Fibroblast of skin of right quadriceps (primary cell): ENCODE measurements at regions not wholly inside any gene's neighbourhood (a gene's known extent, or its start where the extent isn't known, plus 50 kb on each side); places are given as distances from the start of the nearest gene placed in this dataset.

Experiments used
- DNase-seq: peaks from one replicate; pipeline ENCODE4 v3.0.0-alpha.2; 2013

DNA sequence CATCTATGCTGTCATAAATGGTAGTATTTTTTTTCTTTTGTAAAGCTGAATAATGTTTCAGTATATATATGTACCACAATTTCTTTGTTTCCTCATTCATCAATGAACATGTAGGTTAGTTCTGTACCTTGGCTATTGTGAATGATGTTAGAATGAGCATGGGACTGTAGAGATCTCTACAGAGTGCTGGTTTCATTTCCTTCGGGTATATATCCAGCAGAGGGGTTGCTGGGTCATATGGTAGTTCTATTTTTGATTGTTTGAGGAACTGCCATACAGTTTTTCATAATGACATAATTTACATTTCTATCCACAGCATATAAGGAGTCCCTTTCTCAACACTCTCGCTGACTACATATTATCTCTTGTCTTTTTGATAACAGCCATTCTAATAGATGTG is 243.5 kb downstream of the CDH7 start:
- no peak for DNase-seq

DNA sequence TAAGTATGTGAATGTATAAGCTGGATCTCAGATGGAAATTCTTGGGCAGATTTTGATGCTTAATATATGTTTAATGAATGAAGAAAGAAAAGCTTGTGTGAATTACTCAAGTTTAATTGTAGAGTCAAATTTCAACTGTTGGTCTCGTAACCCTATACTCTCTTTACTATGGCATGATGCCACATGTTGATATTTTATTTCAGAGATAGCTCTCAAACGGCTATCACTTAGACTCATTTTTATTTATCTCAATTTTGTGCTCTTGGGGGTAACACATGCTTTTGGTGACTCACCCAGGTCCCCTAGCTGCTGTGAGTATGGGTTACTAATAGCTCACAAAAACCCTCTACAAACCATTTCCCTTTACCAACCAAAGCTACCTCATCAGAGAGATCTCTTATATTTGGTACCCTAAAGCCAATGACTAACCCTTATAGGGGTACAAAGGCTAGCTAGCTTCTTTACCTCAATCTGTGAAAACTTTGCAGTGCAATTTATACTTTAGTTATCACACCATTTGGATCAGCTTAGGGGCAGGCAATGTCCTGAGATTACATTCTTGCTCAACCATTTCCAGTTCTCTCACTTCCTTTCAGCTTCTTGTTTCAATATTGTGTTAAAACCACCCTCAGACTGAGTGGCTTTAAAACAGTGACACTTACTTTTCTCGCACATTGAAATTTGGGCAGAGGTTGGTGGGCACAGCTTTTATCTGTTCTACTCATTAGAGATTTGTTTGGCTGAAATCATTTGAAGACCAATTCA is 240.3 kb downstream of the CDH7 start:
- DNase-seq: no peak

DNA sequence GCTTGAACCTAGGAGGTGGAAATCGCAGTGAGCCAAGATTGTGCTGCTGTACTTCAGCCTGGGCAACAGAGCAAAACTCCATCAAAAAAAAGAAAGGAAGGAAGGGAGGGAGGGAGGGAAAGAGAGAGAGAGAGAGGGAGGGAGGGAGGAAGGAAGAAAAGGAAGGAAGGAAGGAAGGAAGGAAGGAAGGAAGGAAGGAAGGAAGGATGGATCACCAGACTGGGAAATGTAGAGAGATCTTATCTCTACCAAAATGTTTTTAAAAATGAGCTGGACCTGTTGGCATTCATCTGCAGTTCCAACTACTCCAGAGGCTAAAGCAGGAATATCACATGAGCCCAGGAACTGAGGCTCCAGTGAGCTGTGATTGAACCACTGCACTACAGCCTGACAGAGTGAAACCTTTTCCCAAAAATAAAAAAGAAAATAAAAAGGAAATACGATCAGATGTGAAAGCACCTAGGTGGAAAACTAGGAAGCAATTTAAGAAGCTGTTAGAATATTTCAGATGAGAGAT is 239.4 kb downstream of the CDH7 start:
- DNase-seq: no peak

- DNase-seq: no peak
These were observed 238.2 kb downstream of the CDH7 start for GRCh38 chr18:65988972-65989371.

DNA sequence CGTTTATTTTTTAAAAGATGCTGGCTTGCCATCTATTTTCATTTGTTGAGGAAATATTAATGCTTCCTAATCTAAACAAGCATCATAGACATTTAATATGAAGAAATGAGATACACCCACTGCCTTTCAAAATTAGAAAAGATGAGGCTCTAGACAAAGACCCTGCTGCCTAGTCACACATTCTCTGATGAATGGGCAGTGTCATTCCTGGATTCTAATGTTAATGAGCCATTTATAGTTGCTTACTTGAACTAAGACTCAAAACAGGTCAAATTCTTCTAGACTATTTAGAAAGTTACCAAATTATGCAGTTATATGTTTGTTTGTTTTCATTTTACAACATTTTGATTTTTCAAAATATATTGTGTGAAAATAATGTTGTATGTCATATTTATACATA is 237.6 kb downstream of the CDH7 start:
- no peak for DNase-seq

GRCh38 chr18:65983750-65984149 is 232.9 kb downstream of the CDH7 start:
- DNase-seq: no peak

GRCh38 chr18:65975536-65975935 is 224.7 kb downstream of the CDH7 start:
- DNase-seq: no peak

DNA sequence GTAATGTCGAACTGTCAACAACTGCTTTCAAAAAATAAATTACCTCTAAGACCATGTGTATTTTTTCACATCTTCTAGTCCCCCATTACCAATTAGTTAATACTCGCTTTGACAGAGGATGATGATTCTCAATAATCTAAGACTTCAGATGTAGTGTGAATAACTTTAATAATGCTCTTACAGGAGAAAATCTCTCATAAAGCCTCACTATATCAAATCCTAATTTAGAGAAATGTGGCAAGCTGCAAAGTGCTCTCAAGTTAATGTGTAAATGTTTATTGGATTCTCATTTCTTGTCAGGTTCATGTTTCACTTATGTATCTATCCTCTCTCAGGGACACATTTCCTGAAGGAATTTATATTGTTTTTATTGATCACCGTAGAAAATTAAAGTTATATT is 223.9 kb downstream of the CDH7 start:
- DNase-seq: no peak

DNA sequence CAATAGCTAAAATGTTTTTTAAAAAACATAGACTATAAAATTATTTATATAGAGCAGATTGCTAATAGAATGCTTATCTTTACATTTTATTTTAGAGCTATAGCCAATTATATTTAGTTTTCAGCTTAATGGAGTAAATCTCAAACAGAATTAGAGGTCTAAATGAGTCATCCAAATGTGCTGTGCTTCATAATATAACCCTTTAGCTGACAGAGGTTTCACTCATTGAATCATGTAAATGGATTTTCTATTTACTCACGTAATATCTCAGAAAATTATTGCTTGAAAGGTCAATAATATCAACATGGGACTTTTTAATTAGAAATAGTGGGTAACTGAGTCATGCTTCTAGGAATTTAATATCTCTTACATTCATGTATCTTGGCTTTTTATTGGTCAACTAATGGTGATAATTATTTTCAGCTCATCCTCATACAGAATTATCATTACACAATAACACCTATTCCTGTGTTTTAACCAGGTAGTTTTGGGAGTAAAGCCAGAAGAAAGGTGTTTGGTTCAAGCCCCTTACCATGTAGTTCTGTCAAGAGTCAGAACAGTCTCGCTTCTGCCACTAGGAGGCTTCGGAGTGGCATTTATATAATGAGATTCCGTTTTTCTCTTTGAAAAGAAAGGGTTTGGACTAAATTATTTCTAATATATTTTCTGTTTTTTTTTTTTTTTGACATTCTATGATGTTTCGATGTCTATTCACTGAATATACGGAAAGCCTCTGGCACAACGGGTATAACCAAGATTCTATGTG is 217.6 kb downstream of the CDH7 start:
- no peak for DNase-seq

DNA sequence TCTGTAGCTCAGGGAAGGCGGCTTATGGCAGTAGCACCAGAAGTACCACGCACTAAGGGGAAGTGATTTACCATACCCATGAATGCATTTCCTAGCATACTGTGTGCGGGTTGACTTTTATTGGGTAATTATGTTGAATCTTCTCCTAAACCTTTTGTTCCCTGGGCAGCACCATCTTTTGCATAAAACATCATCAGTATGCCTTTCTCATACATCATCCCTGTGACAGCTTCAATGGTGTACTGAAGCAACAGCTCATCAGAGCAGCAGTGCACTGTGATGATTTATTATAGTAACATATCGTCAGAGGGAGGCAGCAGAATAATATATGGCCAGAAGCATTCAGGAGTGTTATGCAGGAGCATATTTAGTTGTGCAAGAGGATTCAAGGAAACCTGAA is 204.9 kb downstream of the CDH7 start:
- DNase-seq: no peak

DNA sequence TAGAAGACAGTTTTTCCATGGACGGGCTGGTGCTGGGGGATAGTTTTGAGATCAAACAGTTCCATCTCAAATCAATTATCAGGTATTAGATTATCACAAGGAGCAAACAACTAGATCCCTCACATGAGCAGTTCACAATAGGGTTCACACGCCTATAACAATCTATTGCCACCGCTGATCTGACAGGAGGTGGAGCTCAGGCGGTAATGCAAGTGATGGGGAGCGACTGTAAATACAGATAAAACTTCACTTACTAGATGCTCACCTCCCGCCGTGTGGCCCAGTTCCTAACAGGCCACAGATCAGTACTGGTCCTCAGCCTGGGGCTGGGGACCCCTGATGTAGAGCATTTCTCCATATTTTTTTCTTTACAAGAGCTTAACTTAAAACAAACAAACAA is 203.6 kb downstream of the CDH7 start:
- no peak for DNase-seq

DNA sequence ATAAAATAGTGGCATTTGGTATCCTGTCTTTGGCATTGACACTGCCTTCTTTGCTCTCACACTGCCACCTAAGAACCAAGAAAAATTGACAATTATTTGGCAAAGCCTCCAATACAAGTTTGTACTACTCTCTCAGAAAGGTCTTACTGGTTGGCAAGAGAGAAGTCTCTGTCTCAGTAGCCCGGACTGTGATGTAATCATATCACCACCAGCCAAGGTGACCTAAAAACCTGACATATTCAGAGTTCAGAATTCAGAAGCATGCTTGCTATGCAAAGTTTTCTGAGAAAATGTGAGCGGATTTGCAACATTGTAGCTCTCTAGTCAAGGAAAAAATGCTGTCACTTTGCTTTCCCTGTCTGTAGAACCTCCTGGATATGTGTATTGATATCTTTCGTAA is 196.0 kb downstream of the CDH7 start:
- DNase-seq: no peak

DNA sequence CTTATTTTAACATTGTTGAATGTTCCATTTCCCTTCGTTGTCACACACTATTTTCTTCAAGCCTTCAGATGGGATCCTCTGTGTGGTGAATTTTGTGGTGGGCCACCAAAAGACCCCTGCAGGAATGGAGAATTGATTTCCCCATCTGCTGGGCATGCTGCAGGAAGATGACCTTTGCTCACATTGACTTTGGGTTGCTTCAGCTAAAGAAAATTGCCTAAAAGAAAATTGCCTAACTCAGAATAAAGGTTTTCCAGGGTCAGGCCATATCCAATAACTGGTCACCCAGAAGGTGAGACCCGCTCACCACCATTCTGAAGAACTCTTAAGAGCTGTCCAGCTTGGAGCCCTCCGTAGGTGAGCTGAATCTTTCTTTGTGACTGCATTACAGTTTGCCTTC is 192.5 kb downstream of the CDH7 start:
- no peak for DNase-seq

- no peak for DNase-seq
These were observed 192.0 kb downstream of the CDH7 start for GRCh38 chr18:65942854-65943253.

GRCh38 chr18:65942104-65942503 is 191.3 kb downstream of the CDH7 start:
- no peak for DNase-seq

DNA sequence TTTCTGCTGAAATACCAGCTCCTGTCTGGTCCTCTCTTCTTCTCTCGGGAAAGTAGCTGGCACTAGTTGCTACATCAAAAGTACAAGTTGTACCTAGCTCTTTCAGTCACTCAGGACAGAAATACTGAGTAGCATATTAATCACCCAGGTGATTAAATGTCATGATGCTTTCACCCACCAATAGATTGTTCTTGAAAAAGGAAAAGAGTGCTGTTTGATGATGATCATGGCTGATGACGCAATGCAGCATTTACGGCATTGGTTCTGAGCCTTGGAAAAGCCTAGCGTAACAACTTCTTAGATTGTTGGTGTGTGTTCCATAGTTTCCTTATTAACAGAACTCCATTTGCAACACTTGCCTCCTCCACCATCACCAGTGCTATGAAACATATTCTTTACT is 190.7 kb downstream of the CDH7 start:
- no peak for DNase-seq
